GM23338 (cell line): ENCODE measurements at regions not wholly inside any gene's neighbourhood (a gene's known extent, or its start where the extent isn't known, plus 50 kb on each side); places are given as distances from the start of the nearest gene placed in this dataset.

Source experiments
- CREB1 ChIP-seq: fragments of 250-450 bp; sonication (Bioruptor Pico); IDR thresholded peaks from 2 replicates; pipeline ENCODE4 v1.5.0; 2020; ENCODE audit warnings: low read depth, mild to moderate bottlenecking, moderate library complexity
- EZH2 ChIP-seq: fragments of 200-600 bp; sonication (generic); IDR thresholded peaks from one replicate; pipeline ENCODE4 v1.8.0; 2017; ENCODE audit warnings: antibody characterized with exemption, mild to moderate bottlenecking, low read depth; ENCODE audit not compliant: unreplicated experiment
- EZH2phosphoT487 ChIP-seq: fragments of 200-600 bp; sonication (generic); IDR thresholded peaks from one replicate; pipeline ENCODE4 v1.8.1; 2018; ENCODE audit warnings: antibody characterized with exemption; ENCODE audit not compliant: unreplicated experiment
- NANOG ChIP-seq: IDR thresholded peaks from 2 replicates; pipeline ENCODE4 v1.6.1; 2016; ENCODE audit warnings: antibody characterized with exemption, borderline replicate concordance
- POLR2AphosphoS5 ChIP-seq: IDR thresholded peaks from 2 replicates; pipeline ENCODE4 v1.6.1; 2016; ENCODE audit warnings: antibody characterized with exemption, low read depth
- REST ChIP-seq: IDR thresholded peaks from one replicate; pipeline ENCODE4 v1.6.1; 2018; ENCODE audit warnings: antibody characterized with exemption; ENCODE audit not compliant: unreplicated experiment
- STAT1 ChIP-seq: IDR thresholded peaks from one replicate; pipeline ENCODE4 v1.6.1; 2016; ENCODE audit warnings: antibody characterized with exemption; ENCODE audit not compliant: unreplicated experiment
- TF ChIP-seq, protein P1 (sequence below), 2 experiments: fragments of 200-600 bp in 1 of 2; sonication (generic) in 1 of 2; conservative IDR thresholded peaks; 2 replicates each; pipeline versions ENCODE4 v1.5.1 to v1.6.1; 2016 to 2017; ENCODE audit warnings: antibody characterized with exemption in 2 of 2, low read depth in 2 of 2, mild to moderate bottlenecking in 2 of 2, moderate library complexity in 1 of 2
- TF ChIP-seq, protein P2 (sequence below): IDR thresholded peaks from 2 replicates; pipeline ENCODE4 v1.6.1; 2016; ENCODE audit warnings: antibody characterized with exemption

GRCh38 chr11:38598418-38598817 is 2000.4 kb upstream of the RAG2 start:
- TF ChIP-seq, protein P1, sequence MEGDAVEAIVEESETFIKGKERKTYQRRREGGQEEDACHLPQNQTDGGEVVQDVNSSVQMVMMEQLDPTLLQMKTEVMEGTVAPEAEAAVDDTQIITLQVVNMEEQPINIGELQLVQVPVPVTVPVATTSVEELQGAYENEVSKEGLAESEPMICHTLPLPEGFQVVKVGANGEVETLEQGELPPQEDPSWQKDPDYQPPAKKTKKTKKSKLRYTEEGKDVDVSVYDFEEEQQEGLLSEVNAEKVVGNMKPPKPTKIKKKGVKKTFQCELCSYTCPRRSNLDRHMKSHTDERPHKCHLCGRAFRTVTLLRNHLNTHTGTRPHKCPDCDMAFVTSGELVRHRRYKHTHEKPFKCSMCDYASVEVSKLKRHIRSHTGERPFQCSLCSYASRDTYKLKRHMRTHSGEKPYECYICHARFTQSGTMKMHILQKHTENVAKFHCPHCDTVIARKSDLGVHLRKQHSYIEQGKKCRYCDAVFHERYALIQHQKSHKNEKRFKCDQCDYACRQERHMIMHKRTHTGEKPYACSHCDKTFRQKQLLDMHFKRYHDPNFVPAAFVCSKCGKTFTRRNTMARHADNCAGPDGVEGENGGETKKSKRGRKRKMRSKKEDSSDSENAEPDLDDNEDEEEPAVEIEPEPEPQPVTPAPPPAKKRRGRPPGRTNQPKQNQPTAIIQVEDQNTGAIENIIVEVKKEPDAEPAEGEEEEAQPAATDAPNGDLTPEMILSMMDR (conservative IDR thresholded peaks at IDR 0.05; ENCODE audit: low read depth in 2 of 2) = no peak
- TF ChIP-seq EZH2 (no peak), REST (no peak), STAT1 (no peak), POLR2AphosphoS5 (no peak), EZH2phosphoT487 (no peak), NANOG (no peak), CREB1 (CRISPR knock-in tag) (no peak)
- TF ChIP-seq, protein P2, sequence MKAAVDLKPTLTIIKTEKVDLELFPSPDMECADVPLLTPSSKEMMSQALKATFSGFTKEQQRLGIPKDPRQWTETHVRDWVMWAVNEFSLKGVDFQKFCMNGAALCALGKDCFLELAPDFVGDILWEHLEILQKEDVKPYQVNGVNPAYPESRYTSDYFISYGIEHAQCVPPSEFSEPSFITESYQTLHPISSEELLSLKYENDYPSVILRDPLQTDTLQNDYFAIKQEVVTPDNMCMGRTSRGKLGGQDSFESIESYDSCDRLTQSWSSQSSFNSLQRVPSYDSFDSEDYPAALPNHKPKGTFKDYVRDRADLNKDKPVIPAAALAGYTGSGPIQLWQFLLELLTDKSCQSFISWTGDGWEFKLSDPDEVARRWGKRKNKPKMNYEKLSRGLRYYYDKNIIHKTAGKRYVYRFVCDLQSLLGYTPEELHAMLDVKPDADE = no peak
